ENCODE measurements at regions not wholly inside any gene's neighbourhood (a gene's known extent, or its start where the extent isn't known, plus 50 kb on each side); places are given as distances from the start of the nearest gene placed in this dataset.

GRCh38 chr20:50335866-50336265 is 145.2 kb downstream of the CEBPB start:
- Mint-ChIP-seq H3K4me3 (no peak overlapping the region), H3K27me3 (peaks cover 2% of the 10 kb centered on the region), H3K4me1 (ENCODE audit: low read depth) (peaks cover 26% of the 10 kb centered on the region), H3K9me3 (ENCODE audit: low read depth) (no peaks in the 10 kb centered on the region), H3K27ac (no peak overlapping the region), H3K36me3 (no peaks in the 10 kb centered on the region)

- Mint-ChIP-seq H3K4me3 (no peak overlapping the region), H3K4me1 (ENCODE audit: low read depth) (peaks cover 26% of the 10 kb centered on the region), H3K9me3 (ENCODE audit: low read depth) (no peaks in the 10 kb centered on the region), H3K27ac (no peak overlapping the region), H3K36me3 (no peaks in the 10 kb centered on the region), H3K27me3 (peaks cover 2% of the 10 kb centered on the region)
Observed at GRCh38 chr20:50336661-50337060, 146.0 kb downstream of the CEBPB start.

- H3K4me3 Mint-ChIP-seq: no peak overlapping the region
- no peaks in the 10 kb centered on the region for H3K36me3 Mint-ChIP-seq
- H3K27ac Mint-ChIP-seq: peak overlapping the region; percentile 95
- H3K4me1 Mint-ChIP-seq (ENCODE audit: low read depth): peaks cover 26% of the 10 kb centered on the region
- H3K27me3 Mint-ChIP-seq: peaks cover 2% of the 10 kb centered on the region
- H3K9me3 Mint-ChIP-seq (ENCODE audit: low read depth): no peaks in the 10 kb centered on the region
Observed at GRCh38 chr20:50337521-50338466, 147.2 kb downstream of the CEBPB start.

- H3K4me1 Mint-ChIP-seq (ENCODE audit: low read depth): peaks cover 26% of the 10 kb centered on the region
- no peaks in the 10 kb centered on the region for H3K36me3 Mint-ChIP-seq
- H3K4me3 Mint-ChIP-seq: peak overlapping the region; percentile 66
- no peaks in the 10 kb centered on the region for H3K9me3 Mint-ChIP-seq (ENCODE audit: low read depth)
- H3K27me3 Mint-ChIP-seq: no peaks in the 10 kb centered on the region
- peak overlapping the region; percentile 95 for H3K27ac Mint-ChIP-seq
Observed at GRCh38 chr20:50338479-50339391, 148.1 kb downstream of the CEBPB start.

GRCh38 chr20:50339466-50339901 is 148.9 kb downstream of the CEBPB start:
- no peaks in the 10 kb centered on the region for H3K36me3 Mint-ChIP-seq
- no peaks in the 10 kb centered on the region for H3K27me3 Mint-ChIP-seq
- peak overlapping the region; percentile 95 for H3K27ac Mint-ChIP-seq
- H3K4me1 Mint-ChIP-seq (ENCODE audit: low read depth): peaks cover 26% of the 10 kb centered on the region
- peak overlapping the region; percentile 66 for H3K4me3 Mint-ChIP-seq
- H3K9me3 Mint-ChIP-seq (ENCODE audit: low read depth): no peaks in the 10 kb centered on the region

GRCh38 chr20:50340541-50340940 is 149.9 kb downstream of the CEBPB start:
- H3K36me3 Mint-ChIP-seq: no peaks in the 10 kb centered on the region
- no peak overlapping the region for H3K4me3 Mint-ChIP-seq
- peak overlapping the region; percentile 95 for H3K27ac Mint-ChIP-seq
- H3K4me1 Mint-ChIP-seq (ENCODE audit: low read depth): peaks cover 26% of the 10 kb centered on the region
- no peaks in the 10 kb centered on the region for H3K9me3 Mint-ChIP-seq (ENCODE audit: low read depth)
- H3K27me3 Mint-ChIP-seq: no peaks in the 10 kb centered on the region

- Mint-ChIP-seq H3K27me3 (no peaks in the 10 kb centered on the region), H3K27ac (no peak overlapping the region), H3K4me3 (no peak overlapping the region), H3K4me1 (ENCODE audit: low read depth) (peaks cover 27% of the 10 kb centered on the region), H3K36me3 (no peaks in the 10 kb centered on the region), H3K9me3 (ENCODE audit: low read depth) (no peaks in the 10 kb centered on the region)
Observed at GRCh38 chr20:50341050-50341449, 150.4 kb downstream of the CEBPB start.

- Mint-ChIP-seq H3K9me3 (ENCODE audit: low read depth) (no peaks in the 10 kb centered on the region), H3K36me3 (no peaks in the 10 kb centered on the region), H3K27me3 (no peaks in the 10 kb centered on the region), H3K27ac (no peak overlapping the region), H3K4me3 (no peak overlapping the region), H3K4me1 (ENCODE audit: low read depth) (peaks cover 33% of the 10 kb centered on the region)
Observed at GRCh38 chr20:50341880-50342637, 151.4 kb downstream of the CEBPB start.

GRCh38 chr20:50342638-50343102 is 152.0 kb downstream of the CEBPB start:
- Mint-ChIP-seq H3K4me1 (ENCODE audit: low read depth) (peaks cover 35% of the 10 kb centered on the region), H3K27me3 (no peaks in the 10 kb centered on the region), H3K36me3 (no peaks in the 10 kb centered on the region), H3K4me3 (no peak overlapping the region), H3K27ac (peak overlapping the region; percentile 16), H3K9me3 (ENCODE audit: low read depth) (no peaks in the 10 kb centered on the region)

- Mint-ChIP-seq H3K9me3 (ENCODE audit: low read depth) (no peaks in the 10 kb centered on the region), H3K4me1 (ENCODE audit: low read depth) (peaks cover 33% of the 10 kb centered on the region), H3K36me3 (no peaks in the 10 kb centered on the region), H3K27ac (no peak overlapping the region), H3K27me3 (peaks cover 2% of the 10 kb centered on the region), H3K4me3 (no peak overlapping the region)
Observed at GRCh38 chr20:50343125-50343489, 152.5 kb downstream of the CEBPB start.

GRCh38 chr20:50343490-50344179 is 153.0 kb downstream of the CEBPB start:
- Mint-ChIP-seq H3K27ac (peak overlapping the region; percentile 41), H3K27me3 (peaks cover 2% of the 10 kb centered on the region), H3K9me3 (ENCODE audit: low read depth) (no peaks in the 10 kb centered on the region), H3K4me3 (no peak overlapping the region), H3K36me3 (no peaks in the 10 kb centered on the region), H3K4me1 (ENCODE audit: low read depth) (peaks cover 28% of the 10 kb centered on the region)

- H3K36me3 Mint-ChIP-seq: no peaks in the 10 kb centered on the region
- H3K4me3 Mint-ChIP-seq: no peak overlapping the region
- H3K9me3 Mint-ChIP-seq (ENCODE audit: low read depth): no peaks in the 10 kb centered on the region
- peaks cover 20% of the 10 kb centered on the region for H3K4me1 Mint-ChIP-seq (ENCODE audit: low read depth)
- H3K27me3 Mint-ChIP-seq: peaks cover 2% of the 10 kb centered on the region
- peak overlapping the region; percentile 41 for H3K27ac Mint-ChIP-seq
Observed at GRCh38 chr20:50344232-50345071, 153.8 kb downstream of the CEBPB start.

GRCh38 chr20:50345712-50346373 is 155.2 kb downstream of the CEBPB start:
- no peak overlapping the region for H3K4me3 Mint-ChIP-seq
- no peaks in the 10 kb centered on the region for H3K9me3 Mint-ChIP-seq (ENCODE audit: low read depth)
- H3K36me3 Mint-ChIP-seq: no peaks in the 10 kb centered on the region
- H3K4me1 Mint-ChIP-seq (ENCODE audit: low read depth): peaks cover 9% of the 10 kb centered on the region
- no peak overlapping the region for H3K27ac Mint-ChIP-seq
- H3K27me3 Mint-ChIP-seq: peaks cover 2% of the 10 kb centered on the region

Measured in activated naive CD8-positive, alpha-beta T cell (primary cell).